ENCODE measurements at regions not wholly inside any gene's neighbourhood (a gene's known extent, or its start where the extent isn't known, plus 50 kb on each side); places are given as distances from the start of the nearest gene placed in this dataset.
"Not testable (repeated sequence)": the region's sequence is repeated elsewhere in the genome, so short reads cannot be mapped to it uniquely, and the experiment has no call there.

DNA sequence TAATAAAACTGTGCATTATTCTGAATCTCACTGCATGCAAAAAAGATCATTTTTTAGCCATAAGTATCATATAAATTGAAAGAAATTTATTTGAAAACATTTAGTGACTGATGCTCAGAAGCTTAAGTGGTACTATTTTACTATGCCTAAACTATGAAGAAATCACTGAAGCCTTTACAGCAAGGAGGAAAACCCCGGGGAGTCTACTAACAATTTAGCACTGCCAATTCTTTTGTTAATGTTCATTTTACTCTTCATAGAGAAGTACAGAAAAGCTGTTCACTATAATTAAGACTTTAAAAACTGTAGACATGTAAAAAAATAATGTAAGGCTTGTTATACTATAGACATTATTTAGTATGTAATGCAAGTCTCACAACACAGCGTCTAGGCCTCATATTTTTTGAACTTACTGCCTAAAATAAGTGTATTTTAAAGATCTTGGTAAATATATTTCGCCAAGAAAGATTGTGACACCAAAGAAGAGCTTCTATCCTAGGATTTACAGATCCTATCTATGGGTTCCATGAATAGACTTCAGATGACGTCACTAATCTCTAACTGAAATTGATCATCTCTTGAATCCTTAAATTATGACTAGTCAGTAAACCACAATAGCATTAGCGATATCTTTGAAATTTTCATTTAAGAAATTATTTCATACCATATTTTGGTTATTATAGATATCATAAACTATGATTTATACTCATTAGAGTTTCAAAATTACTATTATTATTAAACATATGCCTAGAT is 602.5 kb downstream of the TMA16 start:
- no peak for TF ChIP-seq CTCF (IDR thresholded peaks at IDR 0.05)
- intact Hi-C loops (cut with DNase I, micrococcal nuclease), result no loop called here
- no peak for DNase-seq
- no peak for ATAC-seq
- no peaks in the 10 kb centered on the region for H3K9me3 ChIP-seq
- H3K4me3 ChIP-seq, result no peak overlapping the region
- H3K4me1 ChIP-seq (ENCODE audit: low read depth), result no peaks in the 10 kb centered on the region
- no peaks in the 10 kb centered on the region for H3K36me3 ChIP-seq (ENCODE audit: low read depth)

GRCh38 chr4:164100741-164101365 is 606.4 kb downstream of the TMA16 start:
- intact Hi-C loops (cut with DNase I, micrococcal nuclease); H3K9me3 ChIP-seq; H3K4me3 ChIP-seq; H3K4me1 ChIP-seq (ENCODE audit: low read depth); H3K36me3 ChIP-seq (ENCODE audit: low read depth); ATAC-seq; DNase-seq: not testable (repeated sequence)

- ATAC-seq (no peak), DNase-seq (no peak)
- Histone ChIP-seq H3K4me1 (ENCODE audit: low read depth) (no peaks in the 10 kb centered on the region), H3K9me3 (no peaks in the 10 kb centered on the region), H3K36me3 (ENCODE audit: low read depth) (no peaks in the 10 kb centered on the region), H3K4me3 (no peak overlapping the region)
- TF ChIP-seq CTCF (IDR thresholded peaks at IDR 0.05), result no peak
- intact Hi-C loops (cut with DNase I, micrococcal nuclease), result no loop called here
Measured at GRCh38 chr4:164108971-164109370, 614.5 kb downstream of the TMA16 start.

DNA sequence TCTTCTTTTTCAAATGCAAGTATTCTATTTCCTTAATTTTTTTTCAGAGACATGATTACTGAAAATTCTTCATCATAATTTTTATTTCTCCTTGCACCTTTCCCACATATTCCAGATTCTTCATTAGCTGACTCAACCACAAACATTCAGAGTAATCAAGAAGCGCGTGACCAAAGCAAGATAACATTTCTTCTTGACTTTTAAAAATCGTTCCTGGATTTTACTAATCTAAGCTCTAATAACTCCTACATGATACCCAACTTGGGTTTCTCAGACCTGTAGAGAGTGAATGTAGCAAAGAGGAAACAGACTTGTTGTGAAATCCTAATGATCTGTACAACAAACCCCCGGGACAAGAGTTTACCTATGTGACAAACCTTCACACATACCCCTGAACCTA is 615.0 kb downstream of the TMA16 start:
- no peaks in the 10 kb centered on the region for H3K4me1 ChIP-seq (ENCODE audit: low read depth)
- no peaks in the 10 kb centered on the region for H3K36me3 ChIP-seq (ENCODE audit: low read depth)
- DNase-seq, result no peak
- H3K4me3 ChIP-seq, result no peak overlapping the region
- TF ChIP-seq CTCF (IDR thresholded peaks at IDR 0.05), result no peak
- intact Hi-C loops (cut with DNase I, micrococcal nuclease), result no loop called here
- ATAC-seq, result no peak
- no peaks in the 10 kb centered on the region for H3K9me3 ChIP-seq

DNA sequence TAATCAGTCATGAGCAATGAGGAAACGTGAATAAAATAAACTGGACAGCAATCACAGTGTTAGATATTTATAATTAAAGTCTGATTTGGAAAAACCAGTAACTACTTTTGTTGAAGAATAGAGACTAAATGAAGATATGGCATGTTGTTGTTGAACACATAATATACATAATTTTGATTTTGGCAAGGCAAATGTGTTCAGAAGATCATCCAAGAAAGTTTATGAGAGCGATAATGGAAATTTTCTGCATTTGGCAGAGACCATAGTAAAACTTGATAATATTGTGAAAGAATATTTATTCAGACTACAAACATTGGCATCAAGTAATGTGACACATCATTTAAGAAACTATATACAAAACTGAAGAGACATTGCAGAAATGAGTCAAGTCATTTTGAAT is 620.7 kb downstream of the TMA16 start:
- intact Hi-C loops (cut with DNase I, micrococcal nuclease), result no loop called here
- no peak for DNase-seq
- no peaks in the 10 kb centered on the region for H3K9me3 ChIP-seq
- no peaks in the 10 kb centered on the region for H3K4me1 ChIP-seq (ENCODE audit: low read depth)
- H3K36me3 ChIP-seq (ENCODE audit: low read depth), result no peaks in the 10 kb centered on the region
- ATAC-seq, result no peak
- TF ChIP-seq CTCF (IDR thresholded peaks at IDR 0.05), result no peak
- H3K4me3 ChIP-seq, result no peak overlapping the region

DNA sequence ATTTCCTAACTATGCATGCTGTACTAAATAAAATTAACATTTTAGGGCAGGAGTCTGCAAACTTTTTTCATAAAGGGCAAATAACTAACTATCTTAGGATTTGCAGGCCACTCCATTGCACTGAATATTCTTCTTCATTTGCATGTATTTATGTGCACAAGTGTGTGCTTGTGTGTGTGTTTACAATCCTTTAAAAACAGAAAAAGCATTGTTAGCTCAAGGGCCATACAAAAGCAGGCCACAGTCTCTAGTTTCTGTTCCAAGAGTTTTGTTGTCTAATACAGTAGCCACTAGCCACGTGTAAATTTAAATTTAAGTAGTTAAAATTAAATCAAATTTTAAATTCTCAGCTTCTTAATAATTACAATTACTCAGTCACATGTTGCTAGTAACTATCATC is 621.8 kb downstream of the TMA16 start:
- H3K9me3 ChIP-seq, result peaks cover 2% of the 10 kb centered on the region
- no peak overlapping the region for H3K4me3 ChIP-seq
- no peaks in the 10 kb centered on the region for H3K36me3 ChIP-seq (ENCODE audit: low read depth)
- H3K4me1 ChIP-seq (ENCODE audit: low read depth), result no peaks in the 10 kb centered on the region
- ATAC-seq, result no peak
- TF ChIP-seq CTCF (IDR thresholded peaks at IDR 0.05), result no peak
- intact Hi-C loops (cut with DNase I, micrococcal nuclease), result no loop called here
- DNase-seq, result no peak
